AG08396 (cell line): ENCODE measurements at regions not wholly inside any gene's neighbourhood (a gene's known extent, or its start where the extent isn't known, plus 50 kb on each side); places are given as distances from the start of the nearest gene placed in this dataset.
A peak's percentile ranks its signal among the peaks of the same experiment; 100 is the strongest.

ENCODE experiments used
- DNase-seq: peaks from one replicate; pipeline ENCODE4 v3.0.0; 2012; ENCODE audit warnings: low spot score, mixed read lengths

DNA sequence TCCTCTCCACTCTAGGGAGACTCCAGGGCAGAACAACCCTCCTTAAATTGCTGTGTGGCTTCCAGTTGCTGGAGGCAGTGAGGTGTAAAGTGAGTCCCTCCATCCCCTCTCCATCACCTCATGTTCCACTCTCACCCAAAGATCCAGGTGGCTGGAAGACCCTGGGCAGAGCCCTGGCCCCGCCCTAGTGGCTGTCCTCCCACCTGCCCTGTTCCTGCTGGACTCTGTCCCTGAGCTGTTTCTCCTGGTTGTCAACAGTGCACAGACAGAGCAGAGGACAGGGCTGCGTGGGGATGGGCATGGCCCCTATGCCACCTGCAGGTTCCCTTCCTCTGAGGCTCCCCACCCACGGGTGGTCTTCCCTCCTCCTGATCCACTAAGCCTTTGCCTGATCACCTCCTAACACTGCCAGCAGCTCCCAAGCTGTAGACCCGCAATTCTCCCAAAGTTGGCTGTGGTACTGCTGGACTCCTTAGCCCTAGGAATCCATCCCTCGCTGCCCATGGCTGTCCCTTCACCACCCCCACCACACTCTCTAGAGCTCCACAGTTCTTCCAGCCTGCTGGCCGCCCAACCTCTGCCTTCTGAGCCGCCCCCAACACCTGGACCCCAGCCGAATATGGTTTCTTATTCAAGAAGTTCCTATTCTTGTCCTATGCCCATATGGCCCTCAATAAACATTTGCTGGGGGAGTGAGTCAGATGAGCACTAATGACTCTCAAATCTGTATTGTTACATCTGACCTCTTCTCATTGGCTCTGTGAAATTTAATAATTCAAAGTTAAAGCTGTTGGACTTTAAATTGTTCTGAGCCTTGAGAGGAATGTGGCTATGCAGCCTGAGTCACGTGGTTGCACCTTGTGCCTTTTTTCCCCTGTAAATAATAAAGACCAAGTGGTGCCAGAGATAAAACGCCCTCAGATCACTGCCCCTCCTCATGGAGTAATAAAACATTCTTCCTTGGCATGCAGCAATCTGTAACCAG is 260.0 kb upstream of the HS6ST1 start:
- no peak for DNase-seq

- no peak for DNase-seq
Measured at GRCh38 chr2:128579825-128580224, 261.2 kb upstream of the HS6ST1 start.

- no peak for DNase-seq
Measured at GRCh38 chr2:128580988-128581848, 262.6 kb upstream of the HS6ST1 start.

GRCh38 chr2:128581849-128582244 is 263.2 kb upstream of the HS6ST1 start:
- DNase-seq = no peak

DNA sequence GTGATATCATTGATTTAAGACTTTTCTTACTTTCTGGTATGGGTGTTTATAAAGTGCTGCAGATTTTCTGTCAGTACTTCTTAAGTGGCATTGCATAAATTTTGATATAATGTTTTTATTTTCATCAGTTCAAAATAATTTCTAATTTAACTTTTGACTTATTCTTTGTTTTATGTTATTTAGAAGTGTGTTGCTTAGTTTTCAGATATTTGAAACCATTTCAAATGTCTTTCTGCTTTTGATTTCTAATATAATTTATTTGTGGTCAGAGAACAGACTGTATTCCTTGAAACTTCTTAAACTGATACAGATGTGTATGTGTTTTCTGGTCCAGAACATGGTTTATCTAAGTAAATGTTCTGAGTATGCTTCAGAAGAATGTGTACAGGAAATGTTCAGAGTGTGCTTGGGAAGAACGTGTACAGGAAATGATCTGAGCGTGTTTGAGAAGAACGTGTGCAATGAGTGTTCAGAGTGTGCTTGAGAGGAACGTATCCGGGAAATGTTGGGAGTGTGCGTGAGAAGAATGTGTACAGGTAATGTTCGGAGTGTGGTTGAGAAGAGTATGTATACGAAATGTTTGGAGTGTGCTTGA is 265.7 kb upstream of the HS6ST1 start:
- peak; percentile 54 for DNase-seq

- peak; percentile 52 for DNase-seq
Measured at GRCh38 chr2:128585706-128586105, 267.0 kb upstream of the HS6ST1 start.

- no peak for DNase-seq
Measured at GRCh38 chr2:128589681-128590080, 271.0 kb upstream of the HS6ST1 start.

- DNase-seq = peak; percentile 2
Measured at GRCh38 chr2:128590309-128591021, 271.8 kb upstream of the HS6ST1 start.

GRCh38 chr2:128591022-128591860 is 272.6 kb upstream of the HS6ST1 start:
- DNase-seq = no peak

GRCh38 chr2:128591861-128592822 is 273.5 kb upstream of the HS6ST1 start:
- DNase-seq = no peak

- no peak for DNase-seq
Measured at GRCh38 chr2:128593518-128593878, 274.8 kb upstream of the HS6ST1 start.

- DNase-seq = no peak
Measured at GRCh38 chr2:128593879-128594650, 275.4 kb upstream of the HS6ST1 start.

- no peak for DNase-seq
Measured at GRCh38 chr2:128594651-128594910, 275.9 kb upstream of the HS6ST1 start.

DNA sequence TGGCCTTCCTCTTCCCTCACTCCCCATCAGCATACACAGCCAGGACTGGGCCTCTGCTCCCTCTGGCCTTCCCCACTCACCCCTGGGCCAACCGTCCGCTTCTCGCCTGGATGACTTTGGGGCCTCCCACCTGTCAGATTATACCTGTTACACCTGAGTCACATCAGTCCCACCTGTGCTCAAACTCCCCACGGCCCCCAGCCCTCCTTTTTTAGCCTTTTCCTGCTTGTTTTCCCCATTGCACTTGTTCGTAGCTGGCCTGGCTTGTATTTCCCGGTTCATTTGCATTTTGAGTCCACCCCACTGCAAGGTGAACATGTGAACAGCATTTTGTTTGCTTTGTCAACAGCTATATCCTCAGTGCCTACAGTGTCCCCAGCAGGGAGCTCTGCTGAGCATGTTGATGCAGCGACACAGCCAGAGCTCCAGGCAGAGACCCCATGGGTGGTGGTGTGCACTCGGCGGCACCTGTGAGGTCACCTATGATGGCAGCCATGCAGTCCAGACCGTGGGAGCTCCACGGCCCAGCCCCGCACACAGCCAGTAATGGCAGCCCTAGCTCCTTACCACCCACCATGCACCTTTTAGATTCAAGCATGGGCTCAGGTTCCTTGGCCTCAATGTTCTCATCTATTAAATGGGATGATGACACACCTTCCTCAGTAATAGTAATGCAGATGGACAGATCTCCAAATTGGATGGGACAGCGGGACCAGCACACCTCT is 276.4 kb upstream of the HS6ST1 start:
- DNase-seq = no peak

- no peak for DNase-seq
Measured at GRCh38 chr2:128595763-128596395, 277.2 kb upstream of the HS6ST1 start.

GRCh38 chr2:128596396-128597120 is 277.9 kb upstream of the HS6ST1 start:
- no peak for DNase-seq

GRCh38 chr2:128597121-128597762 is 278.6 kb upstream of the HS6ST1 start:
- DNase-seq = no peak
